ENCODE measurements at regions not wholly inside any gene's neighbourhood (a gene's known extent, or its start where the extent isn't known, plus 50 kb on each side); places are given as distances from the start of the nearest gene placed in this dataset.
"Not testable (repeated sequence)": the region's sequence is repeated elsewhere in the genome, so short reads cannot be mapped to it uniquely, and the experiment has no call there.

GRCh38 chr5:158050421-158050820 is 191.5 kb upstream of the CLINT1 start:
- DNase-seq (ENCODE audit: low read depth in 3 of 3, low spot score in 2 of 3): no peak

- no peak for DNase-seq (ENCODE audit: low read depth in 3 of 3, low spot score in 2 of 3)
Measured at GRCh38 chr5:158049459-158049858, 190.5 kb upstream of the CLINT1 start.

GRCh38 chr5:158045696-158046095 is 186.8 kb upstream of the CLINT1 start:
- no peak for DNase-seq (ENCODE audit: low read depth in 3 of 3, low spot score in 2 of 3)

- no peak for DNase-seq (ENCODE audit: low read depth in 3 of 3, low spot score in 2 of 3)
Measured at GRCh38 chr5:158039911-158040347, 181.0 kb upstream of the CLINT1 start.

- no peak for DNase-seq (ENCODE audit: low read depth in 3 of 3, low spot score in 2 of 3)
Measured at GRCh38 chr5:158039441-158039840, 180.5 kb upstream of the CLINT1 start.

GRCh38 chr5:158036983-158037595 is 178.1 kb upstream of the CLINT1 start:
- DNase-seq (ENCODE audit: low read depth in 3 of 3, low spot score in 2 of 3): not testable (repeated sequence)

GRCh38 chr5:158034586-158034985 is 175.6 kb upstream of the CLINT1 start:
- DNase-seq (ENCODE audit: low read depth in 3 of 3, low spot score in 2 of 3): not testable (repeated sequence)

- DNase-seq (ENCODE audit: low read depth in 3 of 3, low spot score in 2 of 3): no peak
Measured at GRCh38 chr5:158033724-158034123, 174.8 kb upstream of the CLINT1 start.

- no peak for DNase-seq (ENCODE audit: low read depth in 3 of 3, low spot score in 2 of 3)
Measured at GRCh38 chr5:158033076-158033475, 174.1 kb upstream of the CLINT1 start.

- DNase-seq (ENCODE audit: low read depth in 3 of 3, low spot score in 2 of 3): no peak
Measured at GRCh38 chr5:158032246-158032645, 173.3 kb upstream of the CLINT1 start.

GRCh38 chr5:158027806-158028775 is 169.1 kb upstream of the CLINT1 start:
- DNase-seq (ENCODE audit: low read depth in 3 of 3, low spot score in 2 of 3): peak in 2 of 3 donors; percentile 35 to 39

- no peak for DNase-seq (ENCODE audit: low read depth in 3 of 3, low spot score in 2 of 3)
Measured at GRCh38 chr5:158026304-158027031, 167.5 kb upstream of the CLINT1 start.

- DNase-seq (ENCODE audit: low read depth in 3 of 3, low spot score in 2 of 3): no peak
Measured at GRCh38 chr5:158023266-158023665, 164.3 kb upstream of the CLINT1 start.

GRCh38 chr5:158022837-158023236 is 163.9 kb upstream of the CLINT1 start:
- DNase-seq (ENCODE audit: low read depth in 3 of 3, low spot score in 2 of 3): no peak

- no peak for DNase-seq (ENCODE audit: low read depth in 3 of 3, low spot score in 2 of 3)
Measured at GRCh38 chr5:158022393-158022792, 163.4 kb upstream of the CLINT1 start.

- DNase-seq (ENCODE audit: low read depth in 3 of 3, low spot score in 2 of 3): no peak
Measured at GRCh38 chr5:158020555-158021418, 161.8 kb upstream of the CLINT1 start.

GRCh38 chr5:158017469-158017868 is 158.5 kb upstream of the CLINT1 start:
- no peak for DNase-seq (ENCODE audit: low read depth in 3 of 3, low spot score in 2 of 3)

- no peak for DNase-seq (ENCODE audit: low read depth in 3 of 3, low spot score in 2 of 3)
Measured at GRCh38 chr5:158014372-158014771, 155.4 kb upstream of the CLINT1 start.

GRCh38 chr5:158013939-158014338 is 155.0 kb upstream of the CLINT1 start:
- DNase-seq (ENCODE audit: low read depth in 3 of 3, low spot score in 2 of 3): no peak

- DNase-seq (ENCODE audit: low read depth in 3 of 3, low spot score in 2 of 3): no peak
Measured at GRCh38 chr5:158013303-158013702, 154.4 kb upstream of the CLINT1 start.
